H9 (cell line): ENCODE measurements at regions not wholly inside any gene's neighbourhood (a gene's known extent, or its start where the extent isn't known, plus 50 kb on each side); places are given as distances from the start of the nearest gene placed in this dataset.

Source experiments
- DNase-seq: peaks from one replicate; pipeline ENCODE4 v3.0.0-alpha.2; 2017
- H2AFZ ChIP-seq: one replicate; pipeline ENCODE4 v1.6.1; 2013; ENCODE audit warnings: mild to moderate bottlenecking, low read length, control low read depth, moderate library complexity
- H2AK5ac ChIP-seq: 2 replicates; pipeline ENCODE4 v1.6.1; 2013; ENCODE audit warnings: low read length, control low read depth, mixed read lengths; ENCODE audit not compliant: insufficient read length
- H2BK120ac ChIP-seq: one replicate; pipeline ENCODE4 v1.6.1; 2013; ENCODE audit warnings: low read depth, mild to moderate bottlenecking, low read length, control low read depth, inconsistent platforms; ENCODE audit not compliant: poor library complexity, severe bottlenecking
- H2BK12ac ChIP-seq: 2 replicates; pipeline ENCODE4 v1.6.1; 2013; ENCODE audit warnings: low read length, control low read depth, mixed read lengths, low read depth; ENCODE audit not compliant: insufficient read length
- H2BK15ac ChIP-seq: 2 replicates; pipeline ENCODE4 v1.6.1; 2013; ENCODE audit warnings: low read depth, low read length, control low read depth
- H2BK20ac ChIP-seq: one replicate; pipeline ENCODE4 v1.6.1; 2013; ENCODE audit warnings: low read depth, mild to moderate bottlenecking, low read length, control low read depth, inconsistent platforms; ENCODE audit not compliant: poor library complexity, severe bottlenecking
- H2BK5ac ChIP-seq: 2 replicates; pipeline ENCODE4 v1.6.1; 2013; ENCODE audit warnings: low read length, control low read depth, mixed read lengths; ENCODE audit not compliant: insufficient read length
- H3K14ac ChIP-seq: 2 replicates; pipeline ENCODE4 v1.6.1; 2013; ENCODE audit warnings: low read length, control low read depth; ENCODE audit not compliant: insufficient read depth
- H3K18ac ChIP-seq: 2 replicates; pipeline ENCODE4 v1.6.1; 2013; ENCODE audit warnings: low read depth, mild to moderate bottlenecking, mixed read lengths, low read length, control low read depth; ENCODE audit not compliant: insufficient read length
- H3K23ac ChIP-seq: 2 replicates; pipeline ENCODE4 v1.6.1; 2013; ENCODE audit warnings: low read length, control low read depth, mixed read lengths, low read depth; ENCODE audit not compliant: insufficient read length
- H3K23me2 ChIP-seq: 2 replicates; pipeline ENCODE4 v1.6.1; 2013; ENCODE audit warnings: low read depth, mild to moderate bottlenecking, mixed read lengths, low read length, control low read depth; ENCODE audit not compliant: insufficient read length, poor library complexity, severe bottlenecking
- H3K27ac ChIP-seq: 2 replicates; pipeline ENCODE4 v1.5.1; 2013; ENCODE audit warnings: low read length, control low read depth, mixed read lengths, low read depth; ENCODE audit not compliant: insufficient read length
- H3K27me3 ChIP-seq: 2 replicates; pipeline ENCODE4 v1.6.1; 2013; ENCODE audit warnings: low read length, control low read depth, inconsistent platforms; ENCODE audit not compliant: insufficient read depth
- H3K4ac ChIP-seq: 2 replicates; pipeline ENCODE4 v1.6.1; 2013; ENCODE audit warnings: low read depth, mild to moderate bottlenecking, control low read depth, inconsistent platforms, low read length, moderate library complexity
- H3K4me1 ChIP-seq: 2 replicates; pipeline ENCODE4 v1.6.1; 2013; ENCODE audit warnings: low read length, control low read depth, inconsistent platforms; ENCODE audit not compliant: insufficient read depth
- H3K4me2 ChIP-seq: 2 replicates; pipeline ENCODE4 v1.6.1; 2013; ENCODE audit warnings: low read length, control low read depth, mixed read lengths; ENCODE audit not compliant: insufficient read length, insufficient read depth
- H3K56ac ChIP-seq: 2 replicates; pipeline ENCODE4 v1.6.1; 2013; ENCODE audit warnings: low read depth, mild to moderate bottlenecking, mixed read lengths, low read length, control low read depth; ENCODE audit not compliant: insufficient read length
- H3K79me1 ChIP-seq: 2 replicates; pipeline ENCODE4 v1.6.1; 2013; ENCODE audit warnings: low read depth, mild to moderate bottlenecking, moderate library complexity, low read length, control low read depth, inconsistent platforms; ENCODE audit not compliant: insufficient read depth, poor library complexity, severe bottlenecking
- H3K79me2 ChIP-seq: 2 replicates; pipeline ENCODE4 v1.6.1; 2013; ENCODE audit warnings: low read length, control low read depth, inconsistent platforms; ENCODE audit not compliant: insufficient read depth
- H3K9ac ChIP-seq: 2 replicates; pipeline ENCODE4 v1.6.1; 2013; ENCODE audit warnings: low read length, control low read depth, mixed read lengths; ENCODE audit not compliant: insufficient read length; ENCODE audit errors: extremely low read depth
- H3K9me3 ChIP-seq: one replicate; pipeline ENCODE4 v1.6.1; 2013; ENCODE audit warnings: low read depth, low read length, inconsistent platforms; ENCODE audit not compliant: control insufficient read depth
- H3T11ph ChIP-seq: one replicate; pipeline ENCODE4 v1.6.1; 2013; ENCODE audit warnings: mild to moderate bottlenecking, low read length, control low read depth, inconsistent platforms
- H4K20me1 ChIP-seq: one replicate; pipeline ENCODE4 v1.6.1; 2013; ENCODE audit not compliant: control insufficient read depth, insufficient read length, insufficient read depth
- H4K5ac ChIP-seq: 2 replicates; pipeline ENCODE4 v1.6.1; 2013; ENCODE audit warnings: low read depth, mild to moderate bottlenecking, mixed read lengths, low read length, control low read depth; ENCODE audit not compliant: insufficient read length
- H4K8ac ChIP-seq: replicated peaks from 2 replicates; pipeline ENCODE4 v1.6.1; 2013; ENCODE audit warnings: low read length, control low read depth, mixed read lengths, low read depth; ENCODE audit not compliant: insufficient read length
- H4K91ac ChIP-seq: 2 replicates; pipeline ENCODE4 v1.6.1; 2013; ENCODE audit warnings: low read depth, mild to moderate bottlenecking, moderate library complexity, mixed read lengths, low read length, control low read depth; ENCODE audit not compliant: insufficient read length
- H3K27ac Mint-ChIP-seq, 3 experiments: 2 replicates in 2 of 3; 3 replicates in 1 of 3; pipeline ENCODE4 v1.8.0; 2020 to 2021; ENCODE audit warnings: mixed read lengths in 3 of 3, mild to moderate bottlenecking in 1 of 3, moderate library complexity in 1 of 3
- H3K27me3 Mint-ChIP-seq: 2 replicates; pipeline ENCODE4 v1.8.0; 2021; ENCODE audit warnings: low read depth, mild to moderate bottlenecking, moderate library complexity, mixed read lengths
- H3K36me3 Mint-ChIP-seq, 3 experiments: 2 replicates in 2 of 3; 3 replicates in 1 of 3; pipeline ENCODE4 v1.8.0; 2020 to 2021; ENCODE audit warnings: low read depth in 3 of 3, mixed read lengths in 3 of 3; ENCODE audit not compliant: insufficient read depth in 1 of 3
- H3K4me1 Mint-ChIP-seq, 2 experiments: 2 replicates each; pipeline ENCODE4 v1.8.0; 2020; ENCODE audit warnings: mixed read lengths in 2 of 2
- H3K4me3 Mint-ChIP-seq, 2 experiments: 2 replicates in 1 of 2; 3 replicates in 1 of 2; pipeline ENCODE4 v1.8.0; 2020 to 2021; ENCODE audit warnings: mild to moderate bottlenecking in 2 of 2, mixed read lengths in 2 of 2, moderate library complexity in 1 of 2
- H3K9me3 Mint-ChIP-seq, 2 experiments: 2 replicates in 1 of 2; 3 replicates in 1 of 2; pipeline ENCODE4 v1.8.0; 2020; ENCODE audit warnings: mild to moderate bottlenecking in 2 of 2, mixed read lengths in 2 of 2, moderate library complexity in 1 of 2
- CTCF ChIP-seq: fragments of 200-600 bp; sonication (generic); conservative IDR thresholded peaks from 3 replicates; pipeline ENCODE4 v1.8.0; 2021; ENCODE audit warnings: antibody characterized with exemption, mild to moderate bottlenecking
- WGBS: extraction: QIAGEN DNeasy Blood & Tissue Kit; methylation state at CpG from one replicate; pipeline ENCODE4 v1.1.7; 2013; ENCODE audit warnings: missing lambda C conversion rate, low lambda C conversion rate, mixed read lengths; ENCODE audit not compliant: insufficient read length; ENCODE audit errors: extremely low coverage; 5-methylcytosine and 5-hydroxymethylcytosine counted together

- Histone ChIP-seq H2BK12ac (no peak overlapping the region), H3K27me3 (no peaks in the 10 kb centered on the region), H4K20me1 (no peaks in the 10 kb centered on the region), H2BK5ac (no peak overlapping the region), H3T11ph (no peak overlapping the region), H2BK15ac (no peak overlapping the region), H3K79me2 (no peaks in the 10 kb centered on the region), H2AK5ac (no peak overlapping the region), H3K18ac (no peak overlapping the region), H3K23me2 (no peaks in the 10 kb centered on the region), H2BK20ac (no peak overlapping the region), H3K9ac (no peak overlapping the region), H4K5ac (no peak overlapping the region), H4K8ac (no peak overlapping the region), H3K23ac (no peak overlapping the region), H3K56ac (no peak overlapping the region), H3K4ac (no peak overlapping the region), H3K79me1 (no peaks in the 10 kb centered on the region), H3K4me1 (no peaks in the 10 kb centered on the region), H3K27ac (no peak overlapping the region), H3K4me2 (no peak overlapping the region), H3K14ac (no peak overlapping the region), H2BK120ac (no peak overlapping the region), H2AFZ (no peak overlapping the region), H4K91ac (no peak overlapping the region), H3K9me3 (no peaks in the 10 kb centered on the region)
- no peaks in the 10 kb centered on the region for H3K27me3 Mint-ChIP-seq
- H3K9me3 Mint-ChIP-seq = no peaks in the 10 kb centered on the region
- WGBS = no CpG with 5 or more reads among the region's 4 CpGs
- no peaks in the 10 kb centered on the region for H3K4me1 Mint-ChIP-seq
- H3K27ac Mint-ChIP-seq = no peak overlapping the region
- no peak for TF ChIP-seq CTCF
- no peak for DNase-seq
- H3K4me3 Mint-ChIP-seq = no peak overlapping the region
- H3K36me3 Mint-ChIP-seq = no peaks in the 10 kb centered on the region
Measured at GRCh38 chr3:178260887-178261565, 275.2 kb upstream of the KCNMB2 start.
